AG09309 (cell line): ENCODE measurements at regions not wholly inside any gene's neighbourhood (a gene's known extent, or its start where the extent isn't known, plus 50 kb on each side); places are given as distances from the start of the nearest gene placed in this dataset.

Experiments
- DNase-seq: peaks from one replicate; pipeline ENCODE4 v3.0.0-alpha.2; 2010; ENCODE audit warnings: low read depth
- H3K4me3 ChIP-seq: 2 replicates; pipeline ENCODE4 v1.5.1; 2011; ENCODE audit warnings: mild to moderate bottlenecking, low read depth, low read length, moderate library complexity; ENCODE audit not compliant: control insufficient read depth
- CTCF ChIP-seq: IDR thresholded peaks from 2 replicates; pipeline ENCODE4 v1.5.1; 2011; ENCODE audit warnings: mild to moderate bottlenecking, low read depth, low read length, inconsistent platforms; ENCODE audit not compliant: insufficient read depth, control insufficient read depth; ENCODE audit errors: missing control alignments

- TF ChIP-seq CTCF, result no peak
- no peak overlapping the region for H3K4me3 ChIP-seq
- no peak for DNase-seq
Measured at GRCh38 chr9:117903453-117903852, 199.2 kb downstream of the TLR4 start.

- TF ChIP-seq CTCF, result no peak
- DNase-seq, result no peak
- H3K4me3 ChIP-seq, result no peak overlapping the region
Measured at GRCh38 chr9:117906763-117907162, 202.6 kb downstream of the TLR4 start.

GRCh38 chr9:117907420-117907819, 203.2 kb downstream of the TLR4 start:
- no peak overlapping the region for H3K4me3 ChIP-seq
- no peak for TF ChIP-seq CTCF

GRCh38 chr9:117916291-117916690, 212.1 kb downstream of the TLR4 start:
- no peak overlapping the region for H3K4me3 ChIP-seq
- TF ChIP-seq CTCF, result no peak
- DNase-seq, result no peak

More at GRCh38 chr9:117907420-117907819, 203.2 kb downstream of the TLR4 start:
- no peak for DNase-seq

GRCh38 chr9:117917873-117918272, 213.7 kb downstream of the TLR4 start:
- no peak overlapping the region for H3K4me3 ChIP-seq
- DNase-seq, result no peak
- no peak for TF ChIP-seq CTCF

- DNase-seq, result no peak
- TF ChIP-seq CTCF, result no peak
- H3K4me3 ChIP-seq, result no peak overlapping the region
Measured at GRCh38 chr9:117919538-117919937, 215.3 kb downstream of the TLR4 start.
